Uterus (tissue), 2 donors: ENCODE measurements at regions not wholly inside any gene's neighbourhood (a gene's known extent, or its start where the extent isn't known, plus 50 kb on each side); places are given as distances from the start of the nearest gene placed in this dataset.

Source experiments
- CTCF ChIP-seq, 4 experiments: fragments of 200-600 bp in 2 of 4; fragments of 450-650 bp in 2 of 4; sonication (generic) in 2 of 4; IDR thresholded peaks; one replicate each; pipeline ENCODE4 v1.5.1; 2016 to 2019; ENCODE audit warnings: antibody characterized with exemption in 4 of 4, mild to moderate bottlenecking in 2 of 4, moderate library complexity in 1 of 4
- POLR2A ChIP-seq, 2 donors: fragments of 450-650 bp; IDR thresholded peaks; one replicate each; pipeline ENCODE4 v1.6.1; 2016; ENCODE audit warnings: antibody characterized with exemption in 2 of 2, mild to moderate bottlenecking in 1 of 2, moderate library complexity in 1 of 2

- TF ChIP-seq CTCF (IDR thresholded peaks at IDR 0.05): no peak
- TF ChIP-seq POLR2A (IDR thresholded peaks at IDR 0.05): no peak
Measured at GRCh38 chr10:9056521-9056920, 1002.0 kb downstream of the GATA3 start.
